H1 (cell line): ENCODE measurements at regions not wholly inside any gene's neighbourhood (a gene's known extent, or its start where the extent isn't known, plus 50 kb on each side); places are given as distances from the start of the nearest gene placed in this dataset.

ENCODE experiments used
- BCL11A ChIP-seq, 2 experiments: IDR thresholded peaks; one replicate each; pipeline ENCODE4 v1.6.1; 2011; ENCODE audit warnings: low read depth in 2 of 2, low read length in 2 of 2, mild to moderate bottlenecking in 2 of 2
- CHD1 ChIP-seq: IDR thresholded peaks from 2 replicates; pipeline ENCODE4 v1.6.1; 2012; ENCODE audit warnings: low read depth, low read length, improper control_type of control experiment
- CHD2 ChIP-seq: IDR thresholded peaks from 2 replicates; pipeline ENCODE4 v1.6.1; 2012; ENCODE audit warnings: low read length, improper control_type of control experiment
- CTCF ChIP-seq, 3 experiments: IDR thresholded peaks; 1 replicate in 2 of 3; 2 replicates in 1 of 3; pipeline versions ENCODE4 v1.5.1 to v1.6.1; 2011; ENCODE audit warnings: low read length in 3 of 3, mild to moderate bottlenecking in 3 of 3, inconsistent platforms in 2 of 3, low read depth in 1 of 3, moderate library complexity in 1 of 3; ENCODE audit not compliant: insufficient read depth in 1 of 3; ENCODE audit errors: control extremely low read depth in 1 of 3
- EZH2 ChIP-seq: fragments of 200-600 bp; sonication (generic); IDR thresholded peaks from 2 replicates; pipeline ENCODE4 v1.7.1; 2012; ENCODE audit warnings: low read depth, mild to moderate bottlenecking, moderate library complexity, low read length, inconsistent platforms; ENCODE audit not compliant: severe bottlenecking
- NRF1 ChIP-seq: IDR thresholded peaks from 2 replicates; pipeline ENCODE4 v1.6.1; 2011; ENCODE audit warnings: mild to moderate bottlenecking, low read depth, low read length, improper control_type of control experiment
- POLR2AphosphoS5 ChIP-seq: IDR thresholded peaks from 2 replicates; pipeline ENCODE4 v1.6.1; 2011; ENCODE audit warnings: low read depth, low read length
- RAD21 ChIP-seq, 2 experiments: IDR thresholded peaks in 1 of 2; conservative IDR thresholded peaks in 1 of 2; 2 replicates each; pipeline ENCODE4 v1.6.1; 2011; ENCODE audit warnings: low read depth in 2 of 2, low read length in 2 of 2, improper control_type of control experiment in 1 of 2, inconsistent platforms in 1 of 2, mild to moderate bottlenecking in 1 of 2, moderate library complexity in 1 of 2
- SP1 ChIP-seq: IDR thresholded peaks from 2 replicates; pipeline ENCODE4 v1.6.1; 2011; ENCODE audit warnings: low read depth, low read length
- USF2 ChIP-seq: IDR thresholded peaks from 2 replicates; pipeline ENCODE4 v1.6.1; 2011; ENCODE audit warnings: low read length, improper control_type of control experiment
- YY1 ChIP-seq: IDR thresholded peaks from 2 replicates; pipeline ENCODE4 v1.6.1; 2011; ENCODE audit warnings: low read depth, mild to moderate bottlenecking, low read length

GRCh38 chr2:144253743-144254142 is 266.2 kb downstream of the ZEB2 start:
- no peak for TF ChIP-seq RAD21 (IDR thresholded peaks at IDR 0.05 in 1 of 2, conservative IDR thresholded peaks at IDR 0.05 in 1 of 2; ENCODE audit: low read depth in 2 of 2, low read length in 2 of 2)
- no peak for TF ChIP-seq CHD2
- no peak for TF ChIP-seq CTCF (IDR thresholded peaks at IDR 0.05; ENCODE audit: control extremely low read depth in 1 of 3, insufficient read depth in 1 of 3, low read depth in 1 of 3, low read length in 3 of 3)
- no peak for TF ChIP-seq USF2
- TF ChIP-seq BCL11A (IDR thresholded peaks at IDR 0.05; ENCODE audit: low read depth in 2 of 2, low read length in 2 of 2): no peak
- no peak for TF ChIP-seq CHD1
- no peak for TF ChIP-seq SP1
- no peak for TF ChIP-seq YY1
- TF ChIP-seq EZH2: no peak
- no peak for TF ChIP-seq POLR2AphosphoS5
- no peak for TF ChIP-seq NRF1
